ENCODE measurements at regions not wholly inside any gene's neighbourhood (a gene's known extent, or its start where the extent isn't known, plus 50 kb on each side); places are given as distances from the start of the nearest gene placed in this dataset.

GRCh38 chr3:117201901-117202774 is 492.6 kb downstream of the TUSC7 start:
- no peak overlapping the region for H3K23ac ChIP-seq (ENCODE audit: insufficient read length)
- no peak overlapping the region for H2AFZ ChIP-seq (ENCODE audit: low read length)
- no peaks in the 10 kb centered on the region for H3K9me3 ChIP-seq (ENCODE audit: insufficient read depth in 2 of 2, low read depth in 1 of 2, low read length in 1 of 2)
- FAIRE-seq (no peak), DNase-seq (ENCODE audit: low read depth in 1 of 2, low spot score in 2 of 2) (no peak)
- no peaks in the 10 kb centered on the region for H3K27me3 ChIP-seq (replicated peaks in 1 of 4; ENCODE audit: control insufficient read depth in 3 of 4, extremely low read depth in 1 of 4, insufficient read depth in 3 of 4, low read length in 3 of 4)
- H3K4me3 ChIP-seq (ENCODE audit: extremely low read depth in 1 of 4, insufficient read depth in 2 of 4, low read depth in 3 of 4, low read length in 4 of 4): no peak overlapping the region
- H4K8ac ChIP-seq (ENCODE audit: extremely low read depth, insufficient read depth, low read length): no peak overlapping the region
- no peak overlapping the region for H2BK20ac ChIP-seq (ENCODE audit: low read length)
- H3K56ac ChIP-seq (replicated peaks; ENCODE audit: insufficient read length, low read depth, low read length): no peak overlapping the region
- H3K23me2 ChIP-seq (ENCODE audit: low read depth, low read length): no peaks in the 10 kb centered on the region
- no peaks in the 10 kb centered on the region for H3K36me3 ChIP-seq (ENCODE audit: control insufficient read depth in 2 of 4, insufficient read depth in 4 of 4, low read length in 3 of 4)
- 0 out of 7 replicates have a peak, but pooled peaks cover 0 to 3% (median 0%) of the 10 kb centered on the region in 4 experiments for H3K4me1 ChIP-seq (replicated peaks in 1 of 4; ENCODE audit: control insufficient read depth in 3 of 4, insufficient read depth in 4 of 4, low read length in 3 of 4)
- no peak overlapping the region for H2AK5ac ChIP-seq (ENCODE audit: low read depth, low read length)
- no peak overlapping the region for H2BK5ac ChIP-seq (ENCODE audit: low read depth, low read length)
- no peaks in the 10 kb centered on the region for H3K79me2 ChIP-seq (ENCODE audit: control insufficient read depth in 1 of 2, insufficient read depth in 2 of 2, low read length in 2 of 2)
- WGBS, 2 experiments (ENCODE audit: extremely low coverage in 1 of 2, insufficient coverage in 1 of 2, insufficient read length in 1 of 2, insufficient replicate concordance in 2 of 2, low coverage in 1 of 2, low lambda C conversion rate in 2 of 2, missing lambda C conversion rate in 1 of 2): 78% methylated on average over 5 of the region's 5 CpGs; no CpG with 5 or more reads in 1 of the 2 experiments
- H3K18ac ChIP-seq (ENCODE audit: extremely low read depth, low read length): no peak overlapping the region
- CTCF ChIA-PET (ENCODE audit: partially characterized antibody): interaction anchor here (0.6 to 2.9 kb wide), 6 partner anchors 9 to 1350 kb away, joined by 3 to 13 read pairs (median 4); no protein-coding TSS in a partner anchor
- H3K4me2 ChIP-seq (ENCODE audit: insufficient read depth in 1 of 2, low read depth in 2 of 2, low read length in 2 of 2): no peak overlapping the region
- no peak overlapping the region for H3K14ac ChIP-seq (ENCODE audit: insufficient read length)
- no peak overlapping the region for H2BK15ac ChIP-seq (ENCODE audit: low read length)
- no peak overlapping the region for H3K4ac ChIP-seq (replicated peaks; ENCODE audit: insufficient read length, low read depth, low read length)
- no peaks in the 10 kb centered on the region for H3K79me1 ChIP-seq (ENCODE audit: low read depth, low read length)
- H4K91ac ChIP-seq (replicated peaks; ENCODE audit: insufficient read length, low read length): no peak overlapping the region
- no peak overlapping the region for H2BK120ac ChIP-seq (replicated peaks; ENCODE audit: low read depth, low read length)
- POLR2A ChIA-PET (ENCODE audit: partially characterized antibody): no interaction called here
- no peaks in the 10 kb centered on the region for H4K20me1 ChIP-seq (replicated peaks in 1 of 2; ENCODE audit: control insufficient read depth in 1 of 2, insufficient read depth in 2 of 2, low read length in 2 of 2)
- no peak overlapping the region for H4K5ac ChIP-seq (ENCODE audit: insufficient read length, low read depth, low read length)
- no peak overlapping the region for H3K27ac ChIP-seq (ENCODE audit: low read depth, low read length)
- no peak overlapping the region for H3K9ac ChIP-seq (replicated peaks in 1 of 4; ENCODE audit: extremely low read depth in 1 of 4, low read depth in 3 of 4, low read length in 3 of 4)
- H2BK12ac ChIP-seq (ENCODE audit: low read depth, low read length): no peak overlapping the region
- TF ChIP-seq HDAC6 (IDR thresholded peaks at IDR 0.05; ENCODE audit: low read depth, low read length): no peak
- TF ChIP-seq CHD2 (IDR thresholded peaks at IDR 0.05; ENCODE audit: low read length): no peak
- TF ChIP-seq MAFK (IDR thresholded peaks at IDR 0.05; ENCODE audit: low read depth, low read length): no peak
- TF ChIP-seq POLR2AphosphoS5 (IDR thresholded peaks at IDR 0.05; ENCODE audit: low read depth, low read length): no peak
- TF ChIP-seq YY1 (IDR thresholded peaks at IDR 0.05; ENCODE audit: low read depth, low read length): no peak
- no peak for TF ChIP-seq PHF8 (conservative IDR thresholded peaks at IDR 0.05; ENCODE audit: low read depth, low read length)
- TF ChIP-seq EGR1 (IDR thresholded peaks at IDR 0.05; ENCODE audit: borderline replicate concordance, low read depth, low read length): no peak
- TF ChIP-seq JUND (IDR thresholded peaks at IDR 0.05; ENCODE audit: low read length): no peak
- TF ChIP-seq GTF2F1 (IDR thresholded peaks at IDR 0.05; ENCODE audit: borderline replicate concordance, low read depth, low read length): no peak
